ENCODE measurements at regions not wholly inside any gene's neighbourhood (a gene's known extent, or its start where the extent isn't known, plus 50 kb on each side); places are given as distances from the start of the nearest gene placed in this dataset.

DNA sequence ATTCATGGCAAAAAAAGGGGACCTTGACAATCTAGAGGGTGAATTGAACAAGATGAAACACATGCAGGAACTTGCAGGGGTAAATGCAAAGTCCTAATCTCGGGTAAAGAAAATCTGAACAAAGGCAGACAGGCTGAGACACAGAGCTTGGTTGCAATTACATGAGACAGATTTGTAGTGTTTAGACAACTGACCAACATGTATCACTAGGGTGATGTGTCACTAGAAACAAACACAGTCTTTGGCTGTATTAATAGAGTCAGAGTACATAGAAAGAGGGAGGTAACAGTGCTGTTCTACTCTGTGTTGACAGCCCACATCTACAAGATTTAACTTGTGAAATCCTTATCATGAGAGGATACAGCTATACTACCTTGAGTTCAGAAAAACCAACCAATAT is 78.1 kb upstream of the GRIK3 start:
- TF ChIP-seq, protein P1, sequence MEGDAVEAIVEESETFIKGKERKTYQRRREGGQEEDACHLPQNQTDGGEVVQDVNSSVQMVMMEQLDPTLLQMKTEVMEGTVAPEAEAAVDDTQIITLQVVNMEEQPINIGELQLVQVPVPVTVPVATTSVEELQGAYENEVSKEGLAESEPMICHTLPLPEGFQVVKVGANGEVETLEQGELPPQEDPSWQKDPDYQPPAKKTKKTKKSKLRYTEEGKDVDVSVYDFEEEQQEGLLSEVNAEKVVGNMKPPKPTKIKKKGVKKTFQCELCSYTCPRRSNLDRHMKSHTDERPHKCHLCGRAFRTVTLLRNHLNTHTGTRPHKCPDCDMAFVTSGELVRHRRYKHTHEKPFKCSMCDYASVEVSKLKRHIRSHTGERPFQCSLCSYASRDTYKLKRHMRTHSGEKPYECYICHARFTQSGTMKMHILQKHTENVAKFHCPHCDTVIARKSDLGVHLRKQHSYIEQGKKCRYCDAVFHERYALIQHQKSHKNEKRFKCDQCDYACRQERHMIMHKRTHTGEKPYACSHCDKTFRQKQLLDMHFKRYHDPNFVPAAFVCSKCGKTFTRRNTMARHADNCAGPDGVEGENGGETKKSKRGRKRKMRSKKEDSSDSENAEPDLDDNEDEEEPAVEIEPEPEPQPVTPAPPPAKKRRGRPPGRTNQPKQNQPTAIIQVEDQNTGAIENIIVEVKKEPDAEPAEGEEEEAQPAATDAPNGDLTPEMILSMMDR (IDR thresholded peaks at IDR 0.05; ENCODE audit: low read length), result no peak
- no peak for TF ChIP-seq EZH2 (optimal IDR thresholded peaks at IDR 0.05; ENCODE audit: low read depth, low read length)
- TF ChIP-seq EZH2phosphoT487 (IDR thresholded peaks at IDR 0.05; ENCODE audit: low read length), result no peak

Data from MM.1S (cell line).